ENCODE measurements at regions not wholly inside any gene's neighbourhood (a gene's known extent, or its start where the extent isn't known, plus 50 kb on each side); places are given as distances from the start of the nearest gene placed in this dataset.

GRCh38 chr9:15096972-15097371 is 186.7 kb upstream of the FREM1 start:
- TF ChIP-seq CTCF (IDR thresholded peaks at IDR 0.05) (no peak), POLR2A (IDR thresholded peaks at IDR 0.05) (no peak), POLR2AphosphoS5 (IDR thresholded peaks at IDR 0.05) (no peak)
